ENCODE measurements at regions not wholly inside any gene's neighbourhood (a gene's known extent, or its start where the extent isn't known, plus 50 kb on each side); places are given as distances from the start of the nearest gene placed in this dataset.

DNA sequence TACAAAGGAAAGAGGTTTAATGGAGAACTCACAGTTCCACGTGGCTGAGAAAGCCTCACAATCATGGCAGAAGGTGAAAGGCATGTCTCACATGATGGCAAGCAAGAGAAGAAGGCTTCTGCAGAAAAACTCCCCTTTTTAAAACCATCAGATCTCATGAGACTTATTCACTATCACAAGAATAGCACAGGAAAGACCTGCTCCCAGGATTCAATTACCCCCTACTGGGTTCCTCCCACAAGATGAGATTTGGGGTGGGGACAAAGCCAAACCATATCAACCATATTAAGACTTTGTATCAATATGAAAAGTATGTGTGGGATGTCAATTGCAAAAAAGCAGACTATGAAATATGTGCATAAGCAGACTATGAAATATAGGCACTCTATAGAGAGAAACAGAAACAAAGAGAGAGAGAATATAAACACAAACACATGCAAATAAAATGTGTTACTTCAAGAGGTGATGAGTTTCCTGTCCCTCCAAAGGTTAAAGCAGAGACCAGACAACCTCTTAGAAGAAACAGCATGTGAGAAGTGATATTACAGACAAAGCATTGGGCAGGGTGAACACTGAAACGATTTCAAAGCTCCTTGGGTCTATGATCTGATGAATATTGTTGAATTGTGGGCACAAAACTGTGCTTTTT lies 151.2 kb upstream of the KRR1 start:
- TF ChIP-seq EZH2phosphoT487 (IDR thresholded peaks at IDR 0.05; ENCODE audit: insufficient read depth, low read depth) (no peak), EZH2 (IDR thresholded peaks at IDR 0.05; ENCODE audit: insufficient read depth, poor library complexity, severe bottlenecking) (no peak)
